22Rv1 (cell line): ENCODE measurements at regions not wholly inside any gene's neighbourhood (a gene's known extent, or its start where the extent isn't known, plus 50 kb on each side); places are given as distances from the start of the nearest gene placed in this dataset.

ENCODE experiments used
- CTCF ChIP-seq: fragments of 450-650 bp; IDR thresholded peaks from 2 replicates; pipeline ENCODE4 v1.5.1; 2017; ENCODE audit warnings: mild to moderate bottlenecking
- ZFX ChIP-seq: fragments of 450-650 bp; IDR thresholded peaks from 2 replicates; pipeline ENCODE4 v1.6.1; 2017; ENCODE audit warnings: antibody characterized with exemption, borderline replicate concordance

GRCh38 chr12:131463174-131463573 is 247.7 kb upstream of the SFSWAP start:
- TF ChIP-seq CTCF (no peak), ZFX (no peak)
